ENCODE measurements at regions not wholly inside any gene's neighbourhood (a gene's known extent, or its start where the extent isn't known, plus 50 kb on each side); places are given as distances from the start of the nearest gene placed in this dataset.

GRCh38 chr5:24804221-24804681 is 159.5 kb upstream of the CDH10 start:
- Histone ChIP-seq H3K4me3 (no peak overlapping the region), H3K4me1 (no peaks in the 10 kb centered on the region), H3K27ac (no peak overlapping the region), H3K9me3 (no peaks in the 10 kb centered on the region), H3K36me3 (ENCODE audit: insufficient read depth in 1 of 2, low read depth in 1 of 2) (no peaks in the 10 kb centered on the region), H3K27me3 (ENCODE audit: insufficient read depth in 3 of 3, low read length in 2 of 3) (no peaks in the 10 kb centered on the region)
- ATAC-seq (no peak), DNase-seq (no peak)
- WGBS, 3 donors, result 85 to 93% (median 90%) methylated on average over 3 of the region's 3 CpGs
- no peak for TF ChIP-seq CTCF (IDR thresholded peaks at IDR 0.05)
- intact Hi-C loops (cut with DNase I), result no loop called here

GRCh38 chr5:24791326-24791725 is 146.5 kb upstream of the CDH10 start:
- ATAC-seq (no peak), DNase-seq (no peak)
- Histone ChIP-seq H3K9me3 (no peaks in the 10 kb centered on the region), H3K27me3 (ENCODE audit: insufficient read depth in 3 of 3, low read length in 2 of 3) (no peaks in the 10 kb centered on the region), H3K4me1 (no peaks in the 10 kb centered on the region), H3K4me3 (no peak overlapping the region), H3K27ac (no peak overlapping the region), H3K36me3 (ENCODE audit: insufficient read depth in 1 of 2, low read depth in 1 of 2) (no peaks in the 10 kb centered on the region)
- no peak for TF ChIP-seq CTCF (IDR thresholded peaks at IDR 0.05)
- intact Hi-C loops (cut with DNase I), result no loop called here
- 77 to 88% (median 81%) methylated on average over 4 of the region's 4 CpGs for WGBS, 3 donors

- TF ChIP-seq CTCF (IDR thresholded peaks at IDR 0.05), result no peak
- Histone ChIP-seq H3K9me3 (no peaks in the 10 kb centered on the region), H3K27ac (no peak overlapping the region), H3K27me3 (ENCODE audit: insufficient read depth in 3 of 3, low read length in 2 of 3) (no peaks in the 10 kb centered on the region), H3K4me3 (no peak overlapping the region), H3K36me3 (ENCODE audit: insufficient read depth in 1 of 2, low read depth in 1 of 2) (no peaks in the 10 kb centered on the region), H3K4me1 (no peaks in the 10 kb centered on the region)
- WGBS, 3 donors, result 61 to 72% (median 67%) methylated on average over 4 of the region's 4 CpGs
- ATAC-seq (no peak), DNase-seq (no peak)
- intact Hi-C loops (cut with DNase I), result no loop called here
Measured at GRCh38 chr5:24789611-24790351, 145.0 kb upstream of the CDH10 start.

- Histone ChIP-seq H3K9me3 (no peaks in the 10 kb centered on the region), H3K36me3 (ENCODE audit: insufficient read depth in 1 of 2, low read depth in 1 of 2) (no peaks in the 10 kb centered on the region), H3K4me1 (no peaks in the 10 kb centered on the region), H3K27ac (no peak overlapping the region), H3K4me3 (no peak overlapping the region), H3K27me3 (ENCODE audit: insufficient read depth in 3 of 3, low read length in 2 of 3) (no peaks in the 10 kb centered on the region)
- DNase-seq (no peak), ATAC-seq (no peak)
- TF ChIP-seq CTCF (IDR thresholded peaks at IDR 0.05), result no peak
- 54 to 67% (median 62%) methylated on average over 2 of the region's 2 CpGs for WGBS, 3 donors
- intact Hi-C loops (cut with DNase I), result no loop called here
Measured at GRCh38 chr5:24788829-24789514, 144.2 kb upstream of the CDH10 start.

Measured in psoas muscle (tissue), 7 donors.